ENCODE measurements at regions not wholly inside any gene's neighbourhood (a gene's known extent, or its start where the extent isn't known, plus 50 kb on each side); places are given as distances from the start of the nearest gene placed in this dataset.

DNA sequence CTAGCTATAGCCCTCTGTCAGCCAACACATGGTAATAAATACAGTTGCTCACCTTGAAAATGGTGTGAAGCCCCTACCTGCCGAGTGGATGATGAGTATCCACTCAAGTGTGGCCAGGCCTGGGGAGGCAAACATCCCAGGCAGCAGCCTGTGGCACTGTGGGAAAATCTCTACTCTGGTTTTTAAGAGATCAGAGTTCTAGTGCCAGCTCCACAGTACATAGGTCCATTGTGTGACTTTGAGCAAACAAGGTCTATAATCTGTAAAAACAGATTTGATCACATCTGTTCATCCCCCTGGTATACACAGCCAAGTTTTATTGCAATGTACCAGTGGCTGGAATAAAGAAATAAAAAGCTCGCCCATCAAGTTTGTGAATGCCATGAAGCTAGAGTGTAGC, 82.7 kb upstream of the ARMC2 start:
- Histone ChIP-seq H3K4me1 (ENCODE audit: insufficient read depth) (peaks cover 5% of the 10 kb centered on the region), H3K27ac (no peak overlapping the region)

DNA sequence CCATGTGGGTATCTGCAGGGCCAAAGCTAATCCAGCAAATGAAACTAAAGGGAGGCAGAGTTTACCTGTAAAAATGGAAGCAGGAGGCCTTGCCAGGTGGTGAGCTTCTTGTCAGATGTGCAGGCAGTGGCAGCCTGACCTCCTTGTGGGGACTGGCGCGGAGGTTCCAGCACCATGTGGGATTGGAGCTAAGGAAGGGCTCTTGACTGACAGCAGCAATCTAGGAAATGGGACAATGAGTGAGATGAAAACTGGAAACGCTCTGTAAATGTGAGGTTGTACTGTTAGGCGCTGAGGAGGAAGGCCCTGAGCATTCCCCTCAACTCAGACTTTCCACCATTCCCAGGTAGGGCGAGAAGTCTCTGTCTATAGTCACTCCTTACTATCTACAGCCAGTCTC, 81.8 kb upstream of the ARMC2 start:
- H3K4me1 ChIP-seq (ENCODE audit: insufficient read depth): no peaks in the 10 kb centered on the region
- H3K4me2 ChIP-seq: no peak overlapping the region
- H2AFZ ChIP-seq: no peak overlapping the region
- H3K27me3 ChIP-seq: no peaks in the 10 kb centered on the region
- H3K27ac ChIP-seq: no peak overlapping the region
- no peaks in the 10 kb centered on the region for H4K20me1 ChIP-seq (ENCODE audit: insufficient read depth, poor library complexity, severe bottlenecking)
- H3K4me3 ChIP-seq: no peak overlapping the region
- TF ChIP-seq, protein P1, sequence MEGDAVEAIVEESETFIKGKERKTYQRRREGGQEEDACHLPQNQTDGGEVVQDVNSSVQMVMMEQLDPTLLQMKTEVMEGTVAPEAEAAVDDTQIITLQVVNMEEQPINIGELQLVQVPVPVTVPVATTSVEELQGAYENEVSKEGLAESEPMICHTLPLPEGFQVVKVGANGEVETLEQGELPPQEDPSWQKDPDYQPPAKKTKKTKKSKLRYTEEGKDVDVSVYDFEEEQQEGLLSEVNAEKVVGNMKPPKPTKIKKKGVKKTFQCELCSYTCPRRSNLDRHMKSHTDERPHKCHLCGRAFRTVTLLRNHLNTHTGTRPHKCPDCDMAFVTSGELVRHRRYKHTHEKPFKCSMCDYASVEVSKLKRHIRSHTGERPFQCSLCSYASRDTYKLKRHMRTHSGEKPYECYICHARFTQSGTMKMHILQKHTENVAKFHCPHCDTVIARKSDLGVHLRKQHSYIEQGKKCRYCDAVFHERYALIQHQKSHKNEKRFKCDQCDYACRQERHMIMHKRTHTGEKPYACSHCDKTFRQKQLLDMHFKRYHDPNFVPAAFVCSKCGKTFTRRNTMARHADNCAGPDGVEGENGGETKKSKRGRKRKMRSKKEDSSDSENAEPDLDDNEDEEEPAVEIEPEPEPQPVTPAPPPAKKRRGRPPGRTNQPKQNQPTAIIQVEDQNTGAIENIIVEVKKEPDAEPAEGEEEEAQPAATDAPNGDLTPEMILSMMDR (IDR thresholded peaks at IDR 0.05; ENCODE audit: poor library complexity): no peak
- TF ChIP-seq EZH2phosphoT487 (IDR thresholded peaks at IDR 0.05; ENCODE audit: low read depth, severe bottlenecking, unreplicated experiment) (no peak), EZH2 (IDR thresholded peaks at IDR 0.05; ENCODE audit: borderline replicate concordance) (no peak)
- DNase-seq (ENCODE audit: low spot score): no peak
- no peaks in the 10 kb centered on the region for H3K36me3 ChIP-seq (replicated peaks; ENCODE audit: insufficient read depth, low read depth)
- H3K9me2 ChIP-seq (replicated peaks; ENCODE audit: insufficient read depth): no peaks in the 10 kb centered on the region
- H3K79me2 ChIP-seq: no peaks in the 10 kb centered on the region
- H3K9me3 ChIP-seq (ENCODE audit: low read depth): no peaks in the 10 kb centered on the region
- 99% methylated on average over 5 of the region's 5 CpGs for WGBS (ENCODE audit: low lambda C conversion rate, missing lambda C conversion rate)

More for the DNA sequence above, 82.7 kb upstream of the ARMC2 start:
- no peak overlapping the region for H3K4me2 ChIP-seq
- H3K27me3 ChIP-seq: no peaks in the 10 kb centered on the region
- H3K36me3 ChIP-seq (replicated peaks; ENCODE audit: insufficient read depth, low read depth): no peaks in the 10 kb centered on the region
- no peak for DNase-seq (ENCODE audit: low spot score)
- TF ChIP-seq EZH2phosphoT487 (IDR thresholded peaks at IDR 0.05; ENCODE audit: low read depth, severe bottlenecking, unreplicated experiment) (no peak), EZH2 (IDR thresholded peaks at IDR 0.05; ENCODE audit: borderline replicate concordance) (no peak)
- TF ChIP-seq, protein P1 (IDR thresholded peaks at IDR 0.05; ENCODE audit: poor library complexity): no peak
- H2AFZ ChIP-seq: no peak overlapping the region
- WGBS (ENCODE audit: low lambda C conversion rate, missing lambda C conversion rate): 98% methylated on average over 2 of the region's 2 CpGs
- no peak overlapping the region for H3K4me3 ChIP-seq
- no peaks in the 10 kb centered on the region for H4K20me1 ChIP-seq (ENCODE audit: insufficient read depth, poor library complexity, severe bottlenecking)
- no peaks in the 10 kb centered on the region for H3K9me2 ChIP-seq (replicated peaks; ENCODE audit: insufficient read depth)
- H3K9me3 ChIP-seq (ENCODE audit: low read depth): no peaks in the 10 kb centered on the region
- H3K79me2 ChIP-seq: no peaks in the 10 kb centered on the region

DNA sequence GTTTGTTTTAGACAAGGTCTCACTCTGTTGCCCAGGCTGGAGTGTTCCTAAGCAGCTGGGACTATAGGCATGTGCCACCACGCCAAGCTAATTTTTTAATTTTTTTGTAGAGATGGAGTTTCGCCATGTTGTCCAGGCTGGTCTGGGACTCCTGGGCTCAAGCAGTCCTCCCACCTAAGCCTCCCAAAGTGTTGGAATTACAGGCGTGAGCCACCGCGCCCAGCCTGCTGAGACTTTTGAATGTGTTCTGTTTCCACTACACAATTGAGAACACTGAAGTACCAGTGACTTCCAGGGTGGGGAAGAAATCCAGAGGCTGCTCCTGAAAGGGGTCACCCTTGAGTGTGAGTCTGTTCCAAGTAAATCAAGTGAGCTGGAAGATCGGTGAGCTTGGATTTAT, 81.3 kb upstream of the ARMC2 start:
- Histone ChIP-seq H3K79me2 (no peaks in the 10 kb centered on the region), H3K36me3 (replicated peaks; ENCODE audit: insufficient read depth, low read depth) (no peaks in the 10 kb centered on the region), H3K27me3 (no peaks in the 10 kb centered on the region), H3K9me3 (ENCODE audit: low read depth) (no peaks in the 10 kb centered on the region), H3K4me2 (no peak overlapping the region), H4K20me1 (ENCODE audit: insufficient read depth, poor library complexity, severe bottlenecking) (no peaks in the 10 kb centered on the region), H2AFZ (no peak overlapping the region), H3K27ac (no peak overlapping the region), H3K4me3 (no peak overlapping the region), H3K4me1 (ENCODE audit: insufficient read depth) (no peaks in the 10 kb centered on the region), H3K9me2 (replicated peaks; ENCODE audit: insufficient read depth) (no peaks in the 10 kb centered on the region)
- no peak for TF ChIP-seq EZH2phosphoT487 (IDR thresholded peaks at IDR 0.05; ENCODE audit: low read depth, severe bottlenecking, unreplicated experiment)
- TF ChIP-seq, protein P1 (IDR thresholded peaks at IDR 0.05; ENCODE audit: poor library complexity): no peak
- TF ChIP-seq EZH2 (IDR thresholded peaks at IDR 0.05; ENCODE audit: borderline replicate concordance): no peak
- DNase-seq (ENCODE audit: low spot score): no peak
- 94% methylated on average over 6 of the region's 6 CpGs for WGBS (ENCODE audit: low lambda C conversion rate, missing lambda C conversion rate)

All from hepatocyte (in vitro differentiated cells).